ENCODE measurements at regions not wholly inside any gene's neighbourhood (a gene's known extent, or its start where the extent isn't known, plus 50 kb on each side); places are given as distances from the start of the nearest gene placed in this dataset.
A peak's percentile ranks its signal among the peaks of the same experiment; 100 is the strongest.

DNA sequence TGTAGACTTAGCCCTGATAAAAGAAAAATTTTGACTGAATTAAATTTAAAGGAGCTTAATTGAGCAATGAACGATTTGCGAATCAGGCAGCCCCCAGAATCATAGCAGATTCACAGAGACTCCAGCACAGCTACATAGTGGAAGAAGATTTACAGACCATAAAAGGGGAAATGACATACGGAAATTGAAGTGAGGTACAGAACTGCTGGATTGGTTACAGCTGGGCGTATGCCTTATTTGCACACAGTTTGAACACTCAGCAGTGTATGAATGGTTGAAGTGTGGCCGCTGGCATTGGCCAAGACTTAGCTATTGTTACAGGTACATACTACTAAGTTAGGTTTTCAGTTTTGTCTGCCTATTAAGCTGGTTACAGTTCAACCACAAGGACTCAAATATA, 433.5 kb upstream of the CELF2 start:
- in situ Hi-C loops (cut with HindIII; ENCODE audit: low sequenced_read_pairs): no loop called here

DNA sequence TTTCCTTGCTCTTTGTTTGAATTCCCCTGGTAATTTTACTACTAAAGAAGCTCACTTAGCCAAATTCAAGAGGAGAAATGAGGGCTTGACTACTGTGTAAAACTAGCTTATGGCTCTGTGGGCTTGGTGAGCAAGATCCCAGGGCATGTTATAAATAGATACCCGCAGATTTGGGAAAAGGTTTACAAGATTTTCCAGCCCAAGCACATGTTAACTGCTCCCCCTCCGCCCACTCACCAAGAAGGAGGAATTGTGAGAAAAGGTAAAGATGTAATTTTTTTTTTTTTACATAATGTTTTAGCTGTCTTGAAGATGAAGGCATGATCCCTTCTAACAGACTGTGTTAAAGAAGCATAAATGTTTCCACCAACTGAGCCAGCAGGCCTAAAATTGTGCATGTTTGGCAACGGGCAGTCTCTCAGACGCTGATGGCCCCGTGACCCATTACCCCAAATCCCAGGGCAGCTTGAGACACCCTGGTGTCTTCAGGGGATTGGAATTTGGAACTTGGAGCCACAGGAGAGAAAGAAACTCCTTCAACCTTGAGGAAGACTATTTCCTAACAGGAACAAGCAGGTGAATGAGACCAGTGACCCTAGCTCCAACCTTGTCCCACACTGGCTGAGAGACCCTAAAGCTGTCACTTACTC, 429.8 kb upstream of the CELF2 start:
- no peak for DNase-seq (ENCODE audit: low spot score)
- in situ Hi-C loops (cut with HindIII; ENCODE audit: low sequenced_read_pairs): no loop called here

More for the DNA sequence above, 433.5 kb upstream of the CELF2 start:
- no peak for DNase-seq (ENCODE audit: low spot score)

DNA sequence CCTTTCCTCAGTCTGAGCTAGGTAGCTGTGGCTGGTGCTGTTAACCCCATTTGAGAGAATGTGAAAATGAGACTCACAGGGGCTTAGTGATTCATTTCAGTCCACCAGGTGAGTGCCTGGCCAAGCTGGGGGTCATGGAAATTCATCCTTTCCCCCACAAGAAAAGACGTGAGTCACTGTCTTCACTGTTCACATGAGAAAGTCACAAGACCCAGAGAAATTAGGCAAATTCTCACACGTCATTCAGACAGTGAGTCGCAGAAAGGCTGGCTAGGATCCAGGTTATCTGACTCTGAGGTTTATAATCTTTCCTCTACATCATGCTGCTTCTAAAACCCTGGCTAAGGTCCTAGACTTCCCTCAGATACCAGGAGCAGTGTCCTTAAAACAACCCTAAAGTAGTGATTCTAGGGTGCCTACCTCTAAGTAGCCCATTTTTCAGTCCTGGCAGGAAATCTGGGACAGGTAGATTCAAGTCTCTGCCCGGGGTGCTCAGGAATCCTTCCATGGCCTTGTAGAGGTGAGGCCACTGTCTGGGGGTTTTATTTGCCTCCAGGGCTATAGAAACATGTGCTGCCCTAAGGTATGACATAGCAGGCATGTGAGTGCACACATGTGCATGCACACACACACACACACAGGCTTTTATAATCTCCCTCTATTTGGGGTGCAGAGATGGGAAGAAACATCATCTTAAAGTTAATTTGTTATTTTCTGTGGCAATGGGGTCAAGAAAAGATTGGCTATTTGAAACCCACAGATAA, 427.9 kb upstream of the CELF2 start:
- DNase-seq (ENCODE audit: low spot score): no peak
- in situ Hi-C loops (cut with HindIII; ENCODE audit: low sequenced_read_pairs): no loop called here

DNA sequence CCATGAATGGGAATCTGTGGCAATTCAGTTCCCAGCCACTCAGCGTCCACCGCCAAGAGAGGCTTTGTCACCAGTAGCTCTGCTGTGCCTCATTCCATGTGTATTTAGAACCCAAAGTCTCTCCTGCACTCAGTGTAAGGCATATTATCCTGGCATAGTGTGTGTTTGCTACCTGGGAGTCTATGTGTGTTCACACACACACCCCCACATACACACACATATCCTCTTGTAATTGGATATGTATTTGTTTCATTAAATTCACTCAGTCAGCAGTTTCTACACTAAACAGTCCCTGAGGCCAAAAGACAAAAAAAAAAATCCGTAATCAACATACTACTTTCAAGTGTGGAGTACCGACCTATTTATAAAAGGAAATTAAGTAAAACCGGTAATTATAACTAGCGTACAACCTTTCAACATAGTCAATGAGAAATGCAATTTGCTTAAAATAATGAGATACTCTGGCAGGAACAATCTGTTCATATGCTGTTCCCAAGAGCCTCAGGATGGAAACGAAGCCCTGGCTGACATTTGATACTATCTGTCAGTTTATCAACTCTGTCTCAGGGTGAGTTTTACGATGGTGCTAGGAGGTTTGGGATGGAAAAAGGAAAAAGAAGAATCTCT, 425.8 kb upstream of the CELF2 start:
- in situ Hi-C loops (cut with HindIII; ENCODE audit: low sequenced_read_pairs): no loop called here
- peak; percentile 4 for DNase-seq (ENCODE audit: low spot score)

DNA sequence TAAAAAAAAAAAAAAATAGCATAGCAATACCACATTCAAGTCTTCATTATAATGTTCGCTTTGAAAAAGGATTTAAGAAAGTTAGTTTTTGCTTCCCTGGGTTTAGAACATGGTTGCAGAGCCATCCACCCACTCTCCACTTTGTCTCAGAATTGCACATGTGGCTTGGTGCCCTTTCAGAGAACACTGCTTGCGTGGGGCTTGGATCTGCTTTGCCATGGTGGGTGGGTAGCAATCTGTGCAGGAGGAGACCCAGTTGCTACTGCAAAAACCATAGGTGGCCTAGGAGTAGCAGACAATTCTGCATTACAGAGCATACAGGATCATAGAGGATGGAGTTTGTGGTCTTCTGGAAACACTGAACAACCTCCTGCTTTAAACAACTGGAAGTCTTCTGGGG, 421.4 kb upstream of the CELF2 start:
- in situ Hi-C loops (cut with HindIII; ENCODE audit: low sequenced_read_pairs): no loop called here
- DNase-seq (ENCODE audit: low spot score): no peak

DNA sequence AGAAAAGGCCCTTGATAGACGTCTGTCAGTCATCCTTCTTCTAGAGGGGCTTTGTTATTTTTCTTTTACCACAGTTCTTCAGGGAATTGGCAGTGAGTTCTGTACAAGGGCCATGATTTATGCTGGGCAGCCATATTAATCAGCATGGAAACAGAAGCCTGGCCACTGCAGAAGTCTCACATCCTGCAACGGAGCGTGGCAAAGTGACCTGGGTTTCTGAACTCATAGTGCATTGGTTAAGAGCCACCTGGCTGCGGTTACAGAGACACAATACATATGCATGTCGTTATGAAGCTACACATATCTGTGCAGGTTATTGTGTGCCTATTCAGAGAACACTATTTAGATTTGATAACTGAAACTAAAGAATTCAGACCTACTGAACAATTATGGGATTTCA, 419.4 kb upstream of the CELF2 start:
- DNase-seq (ENCODE audit: low spot score): no peak
- in situ Hi-C loops (cut with HindIII; ENCODE audit: low sequenced_read_pairs): no loop called here

DNA sequence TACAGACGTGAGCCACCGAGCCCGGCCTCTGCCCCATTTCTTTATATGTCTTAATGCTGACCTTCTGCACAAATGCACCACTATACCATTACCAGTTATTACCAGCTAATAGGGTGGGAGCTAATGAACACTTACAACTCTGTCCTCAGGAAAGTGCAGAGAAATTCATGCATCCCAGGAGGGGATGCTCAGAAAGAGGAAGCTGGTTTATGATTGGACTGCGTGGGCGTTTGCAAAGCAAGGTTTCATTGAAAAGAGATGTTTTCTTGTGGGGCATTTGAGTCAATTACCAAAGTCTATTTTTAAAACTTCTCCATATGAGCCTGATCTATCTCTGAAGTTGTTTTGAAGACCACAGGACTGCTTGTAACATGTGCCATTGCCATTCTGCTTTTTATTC, 417.7 kb upstream of the CELF2 start:
- in situ Hi-C loops (cut with HindIII; ENCODE audit: low sequenced_read_pairs): no loop called here

DNA sequence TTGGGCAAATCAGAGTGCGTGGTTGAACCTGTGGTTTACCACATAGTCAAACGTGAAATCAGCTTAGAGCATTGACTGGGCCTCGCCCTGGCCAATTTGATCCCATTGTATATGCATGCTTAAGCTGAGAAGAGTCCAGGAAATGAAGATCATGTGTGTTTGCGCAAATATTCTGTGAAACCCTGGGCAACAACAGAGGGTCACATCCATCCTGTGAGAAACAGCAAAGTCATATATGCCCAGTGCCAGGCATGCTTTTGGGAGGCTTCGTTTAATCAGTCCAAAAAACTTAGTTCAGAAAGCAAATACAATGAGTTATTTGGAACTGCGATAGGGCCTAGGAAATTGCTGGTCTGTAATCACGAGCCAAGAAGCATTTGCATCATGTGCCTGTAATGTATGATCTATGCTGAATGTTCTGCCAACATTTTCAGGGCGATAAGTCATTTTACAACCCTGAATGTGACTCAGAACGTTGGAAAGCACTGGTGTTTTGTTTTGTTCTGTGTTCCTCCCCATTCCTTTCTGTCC, 412.1 kb upstream of the CELF2 start:
- in situ Hi-C loops (cut with HindIII; ENCODE audit: low sequenced_read_pairs): no loop called here

More for the DNA sequence above, 417.7 kb upstream of the CELF2 start:
- no peak for DNase-seq (ENCODE audit: low spot score)

DNA sequence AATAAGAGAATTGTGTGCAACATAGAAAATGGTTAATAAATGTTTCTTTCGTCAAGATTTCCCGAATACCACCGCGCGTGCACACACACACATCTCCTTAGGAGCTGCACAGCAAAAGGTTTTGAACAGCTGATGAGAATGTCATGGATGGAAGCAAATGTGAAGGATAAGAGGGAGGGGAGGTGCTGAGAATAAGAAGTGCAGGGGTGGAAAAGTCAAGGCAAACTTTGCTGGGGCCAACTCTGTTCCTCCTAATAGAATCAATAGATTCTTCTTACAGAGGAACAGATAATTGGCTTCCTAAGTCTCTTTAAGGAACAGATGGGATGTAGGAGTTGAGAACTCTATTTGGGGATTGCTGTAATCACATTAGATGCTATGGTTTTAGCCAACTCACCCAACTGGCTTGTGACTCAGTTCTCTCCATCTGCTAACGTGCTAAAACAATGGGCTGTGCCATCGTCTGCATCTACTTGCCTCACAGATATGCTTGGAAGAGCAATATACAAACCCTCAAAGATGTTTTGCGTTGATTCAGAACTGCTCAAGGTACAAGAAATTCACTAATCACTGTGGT, 408.2 kb upstream of the CELF2 start:
- DNase-seq (ENCODE audit: low spot score): no peak

More for the DNA sequence above, 412.1 kb upstream of the CELF2 start:
- DNase-seq (ENCODE audit: low spot score): no peak

DNA sequence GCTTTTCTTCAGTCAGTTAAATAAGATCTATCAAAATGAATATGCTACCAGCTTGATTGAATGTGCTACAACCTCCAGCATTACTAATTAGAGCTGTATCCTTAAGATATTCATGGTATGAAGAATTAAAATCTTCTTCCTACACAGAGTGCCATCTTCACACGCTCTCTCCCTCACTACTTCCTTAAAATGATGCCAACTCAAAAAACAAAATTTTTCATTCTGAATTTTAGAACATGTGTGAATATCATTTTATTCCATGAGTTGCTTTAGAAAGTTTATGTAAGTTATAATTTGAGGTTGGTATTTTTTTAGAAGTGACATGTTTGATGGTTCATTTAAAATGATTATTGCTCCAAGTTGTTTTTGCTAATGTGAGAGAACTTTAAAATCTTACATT, 407.5 kb upstream of the CELF2 start:
- no peak for DNase-seq (ENCODE audit: low spot score)
- in situ Hi-C loops (cut with HindIII; ENCODE audit: low sequenced_read_pairs): no loop called here

More for the DNA sequence above, 408.2 kb upstream of the CELF2 start:
- in situ Hi-C loops (cut with HindIII; ENCODE audit: low sequenced_read_pairs): no loop called here

DNA sequence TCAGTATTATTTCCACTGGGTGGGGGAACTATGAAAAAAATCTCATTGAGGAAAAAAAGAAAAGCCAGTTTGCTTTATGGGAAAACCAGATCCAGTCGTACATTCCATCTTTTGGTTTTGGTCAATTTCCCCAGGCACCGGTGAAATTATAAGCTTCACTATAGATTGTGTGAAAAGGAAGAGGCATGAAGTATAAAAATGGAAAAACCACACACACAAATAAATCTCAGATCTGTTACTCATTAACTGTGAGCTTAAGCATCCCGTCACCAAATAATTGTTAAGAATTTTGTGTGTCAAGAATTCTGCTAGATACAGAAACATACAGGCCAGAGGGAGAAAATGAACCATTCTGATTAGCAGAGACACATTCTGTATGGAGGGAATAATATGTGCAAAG, 405.5 kb upstream of the CELF2 start:
- in situ Hi-C loops (cut with HindIII; ENCODE audit: low sequenced_read_pairs): no loop called here
- DNase-seq (ENCODE audit: low spot score): no peak

DNA sequence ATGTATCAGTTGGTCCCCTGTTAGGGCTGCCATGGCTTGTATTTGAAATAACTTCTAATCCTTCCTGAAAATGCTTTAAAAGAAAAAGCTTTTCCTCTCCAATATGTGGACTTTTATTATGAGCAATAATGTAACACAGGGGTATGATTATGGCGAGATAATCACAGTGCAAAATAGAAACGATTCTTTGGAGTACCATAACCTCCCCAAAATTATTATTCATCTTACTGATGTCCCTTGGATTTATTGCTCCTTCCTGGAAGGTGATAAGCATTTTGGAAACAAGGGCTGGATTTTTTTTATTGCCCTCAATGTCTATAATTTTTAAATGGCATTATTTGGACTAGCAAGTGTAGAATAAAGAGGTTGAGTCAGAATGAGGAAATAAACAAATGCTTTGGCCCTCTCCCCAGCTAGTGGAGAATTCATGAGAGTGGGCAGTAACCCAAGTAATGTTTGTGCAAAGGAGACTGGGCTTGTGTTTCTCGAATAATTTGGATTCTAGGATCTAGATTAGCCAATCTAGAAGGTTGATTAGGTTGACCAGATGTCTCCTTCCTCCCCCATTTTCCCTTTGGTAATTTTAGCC, 403.9 kb upstream of the CELF2 start:
- in situ Hi-C loops (cut with HindIII; ENCODE audit: low sequenced_read_pairs): no loop called here
- DNase-seq (ENCODE audit: low spot score): no peak

DNA sequence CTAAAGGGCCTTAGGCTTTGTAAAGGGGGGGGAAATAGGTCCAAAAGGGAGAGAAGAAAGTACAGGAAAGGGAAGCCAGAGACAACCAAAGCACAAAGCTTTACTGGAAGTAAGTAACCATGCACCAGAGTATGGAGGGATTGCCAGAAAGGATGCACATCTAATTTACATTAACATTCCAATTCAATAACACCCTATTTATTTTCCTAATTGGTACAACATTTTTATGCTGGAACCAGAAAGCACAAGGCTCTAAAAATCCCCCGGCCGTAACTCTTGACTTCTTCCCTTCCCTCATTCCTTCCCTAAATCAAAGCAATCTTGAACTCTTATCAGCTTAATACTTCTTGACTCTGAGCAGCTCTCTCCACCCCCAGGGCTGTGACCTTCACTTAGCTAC, 400.0 kb upstream of the CELF2 start:
- in situ Hi-C loops (cut with HindIII; ENCODE audit: low sequenced_read_pairs): no loop called here
- DNase-seq (ENCODE audit: low spot score): no peak

DNA sequence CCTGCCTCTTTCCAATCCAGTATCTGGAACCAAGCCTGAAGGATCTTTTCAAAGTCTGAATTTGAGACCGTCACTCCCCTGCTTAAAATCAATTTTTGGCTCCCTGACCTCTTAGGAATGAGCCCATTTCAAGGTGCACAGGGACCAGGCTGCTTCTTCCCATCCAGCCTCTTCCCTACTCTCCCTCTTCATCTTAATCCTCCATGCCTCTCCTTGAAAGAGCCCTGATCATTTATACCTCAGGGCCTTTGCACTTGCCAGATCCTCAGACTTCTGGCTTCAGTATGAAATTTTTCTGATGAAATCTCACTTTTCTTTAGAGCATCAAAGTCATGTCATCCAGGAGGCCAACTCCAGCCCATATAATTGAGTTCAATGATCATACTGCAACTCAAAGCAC, 399.5 kb upstream of the CELF2 start:
- in situ Hi-C loops (cut with HindIII; ENCODE audit: low sequenced_read_pairs): no loop called here
- DNase-seq (ENCODE audit: low spot score): no peak

DNA sequence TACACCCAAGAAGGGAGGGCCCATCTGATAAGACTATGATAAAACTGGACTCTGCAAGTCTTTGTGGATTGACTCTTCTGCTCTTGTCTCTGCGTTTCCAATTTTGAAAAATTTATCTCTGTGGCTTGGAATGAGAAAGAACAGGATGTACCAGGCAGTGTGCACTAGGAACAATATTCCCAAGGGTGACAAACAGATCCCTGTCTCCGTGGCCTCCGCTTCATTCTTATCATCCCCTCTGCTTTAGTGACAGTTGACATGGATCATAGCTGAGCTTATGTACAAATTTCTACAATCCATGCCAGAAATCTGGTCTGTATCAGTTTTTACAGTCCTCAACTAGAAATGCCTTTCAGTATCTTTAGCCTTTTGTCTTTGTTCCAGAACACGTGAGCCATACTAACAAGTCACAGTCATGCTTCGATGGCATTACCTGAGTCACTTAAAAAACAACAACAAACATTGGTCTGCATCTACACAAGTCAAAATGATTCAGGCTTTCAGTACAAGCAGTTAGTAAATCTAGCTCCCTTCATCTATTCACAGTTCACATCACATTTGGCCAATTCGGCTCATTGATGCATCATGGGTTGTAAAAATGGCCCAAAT, 393.6 kb upstream of the CELF2 start:
- in situ Hi-C loops (cut with HindIII; ENCODE audit: low sequenced_read_pairs): no loop called here
- no peak for DNase-seq (ENCODE audit: low spot score)

DNA sequence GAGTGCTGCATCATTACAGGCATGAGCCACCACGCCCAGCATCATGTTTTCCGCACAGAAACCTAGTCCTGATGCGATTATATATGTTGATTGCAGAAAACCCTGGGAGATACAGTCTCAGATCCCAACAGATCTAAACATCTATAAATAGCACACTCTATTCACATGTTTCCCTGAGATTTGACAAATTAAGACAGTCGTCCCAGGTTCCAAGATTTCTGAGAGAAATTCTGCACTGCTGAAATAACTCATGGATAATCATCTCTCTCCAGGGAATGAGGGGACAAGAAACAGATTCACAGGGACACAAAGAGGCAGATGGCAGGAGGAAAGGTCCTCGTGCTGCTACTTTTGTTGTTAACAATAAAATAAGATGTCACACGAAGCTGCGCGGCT, 393.1 kb upstream of the CELF2 start:
- DNase-seq (ENCODE audit: low spot score): no peak
- in situ Hi-C loops (cut with HindIII; ENCODE audit: low sequenced_read_pairs): no loop called here

DNA sequence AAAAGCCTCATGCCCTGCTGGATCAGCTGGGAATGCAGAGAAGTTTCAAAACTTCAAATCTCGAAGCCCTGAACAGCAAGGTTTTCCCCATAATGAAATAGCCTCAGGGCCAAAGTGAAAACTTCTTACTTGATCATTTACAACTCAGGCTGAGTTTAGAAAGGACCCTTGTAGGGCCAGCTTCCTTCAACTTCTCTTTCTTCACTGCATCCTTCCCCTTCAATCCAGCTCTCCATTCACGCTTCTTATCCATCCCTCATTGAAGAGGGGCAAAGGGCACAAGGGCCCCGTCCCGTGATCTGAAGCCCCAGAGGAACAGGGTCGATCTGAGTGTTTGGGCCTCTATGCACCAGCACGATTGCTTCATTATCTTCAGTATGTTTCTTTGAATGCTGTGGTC, 392.2 kb upstream of the CELF2 start:
- no peak for DNase-seq (ENCODE audit: low spot score)
- in situ Hi-C loops (cut with HindIII; ENCODE audit: low sequenced_read_pairs): no loop called here

DNA sequence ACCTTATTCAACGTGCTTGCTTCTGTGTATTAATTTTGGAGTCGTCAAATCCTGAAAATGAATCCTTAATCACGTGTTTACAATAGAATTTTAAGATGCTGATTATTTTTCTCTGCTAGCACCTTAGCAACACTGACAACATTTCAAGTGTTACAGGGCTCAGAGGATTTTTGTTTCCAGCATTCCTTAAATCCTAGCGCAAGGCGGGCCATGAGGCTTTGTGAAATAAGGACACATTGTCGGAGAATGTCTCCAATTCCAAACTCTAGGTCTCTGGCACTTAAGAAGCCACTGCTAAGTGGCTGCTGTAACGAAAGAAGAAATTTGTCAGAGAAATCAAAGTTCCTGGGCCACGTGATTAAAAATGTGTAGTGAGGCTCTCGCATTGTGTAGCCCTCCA, 390.9 kb upstream of the CELF2 start:
- no peak for DNase-seq (ENCODE audit: low spot score)
- in situ Hi-C loops (cut with HindIII; ENCODE audit: low sequenced_read_pairs): no loop called here

DNA sequence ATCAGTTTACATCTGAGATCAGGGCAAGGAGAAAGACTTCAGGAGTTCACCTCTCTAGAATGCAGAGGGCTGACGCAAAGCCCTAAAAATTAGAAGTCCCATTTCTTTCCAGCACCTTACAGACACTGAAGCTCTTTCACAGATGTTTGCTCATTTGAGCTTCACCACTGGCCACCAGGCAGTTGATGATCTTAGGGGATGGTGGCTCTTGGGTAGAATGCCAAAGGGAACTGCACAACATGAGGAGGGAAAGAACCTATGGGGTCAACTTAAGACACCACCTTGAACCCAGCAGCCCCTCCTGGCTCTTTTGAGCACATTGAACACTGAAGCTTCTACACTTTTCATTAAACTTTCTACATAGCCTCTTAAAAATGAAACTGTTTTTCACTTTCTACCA, 390.3 kb upstream of the CELF2 start:
- DNase-seq (ENCODE audit: low spot score): no peak
- in situ Hi-C loops (cut with HindIII; ENCODE audit: low sequenced_read_pairs): no loop called here
